GM19455 (cell line): ENCODE measurements at regions not wholly inside any gene's neighbourhood (a gene's known extent, or its start where the extent isn't known, plus 50 kb on each side); places are given as distances from the start of the nearest gene placed in this dataset.
"Not testable (repeated sequence)": the region's sequence is repeated elsewhere in the genome, so short reads cannot be mapped to it uniquely, and the experiment has no call there.

Experiments
- ATAC-seq: cut with Tn5 transposase; IDR thresholded peaks from one replicate; pipeline ENCODE4 v1.9.1; 2021; ENCODE audit not compliant: unreplicated experiment

GRCh38 chr4:148883891-148884290 is 441.7 kb upstream of the NR3C2 start:
- no peak for ATAC-seq

- no peak for ATAC-seq
Observed at GRCh38 chr4:148883435-148883834, 441.2 kb upstream of the NR3C2 start.

- ATAC-seq, result no peak
Observed at GRCh38 chr4:148881860-148882643, 439.8 kb upstream of the NR3C2 start.

GRCh38 chr4:148874331-148874730 is 432.1 kb upstream of the NR3C2 start:
- no peak for ATAC-seq

- no peak for ATAC-seq
Observed at GRCh38 chr4:148868191-148868590, 426.0 kb upstream of the NR3C2 start.

- ATAC-seq, result no peak
Observed at GRCh38 chr4:148866666-148867065, 424.5 kb upstream of the NR3C2 start.

GRCh38 chr4:148857973-148858534 is 415.8 kb upstream of the NR3C2 start:
- ATAC-seq, result no peak

- no peak for ATAC-seq
Observed at GRCh38 chr4:148857239-148857972, 415.2 kb upstream of the NR3C2 start.

- no peak for ATAC-seq
Observed at GRCh38 chr4:148854203-148854602, 412.0 kb upstream of the NR3C2 start.

GRCh38 chr4:148852092-148852699 is 410.0 kb upstream of the NR3C2 start:
- no peak for ATAC-seq

GRCh38 chr4:148850257-148850995 is 408.2 kb upstream of the NR3C2 start:
- no peak for ATAC-seq

GRCh38 chr4:148849581-148849980 is 407.4 kb upstream of the NR3C2 start:
- no peak for ATAC-seq

GRCh38 chr4:148847544-148848255 is 405.5 kb upstream of the NR3C2 start:
- ATAC-seq, result no peak

- no peak for ATAC-seq
Observed at GRCh38 chr4:148845609-148846008, 403.4 kb upstream of the NR3C2 start.

- no peak for ATAC-seq
Observed at GRCh38 chr4:148843625-148844024, 401.4 kb upstream of the NR3C2 start.

GRCh38 chr4:148842843-148843242 is 400.6 kb upstream of the NR3C2 start:
- ATAC-seq, result no peak

- not testable (repeated sequence) for ATAC-seq
Observed at GRCh38 chr4:148837571-148837970, 395.4 kb upstream of the NR3C2 start.

- ATAC-seq, result peak; percentile 58
Observed at GRCh38 chr4:148834804-148835631, 392.8 kb upstream of the NR3C2 start.

- no peak for ATAC-seq
Observed at GRCh38 chr4:148831945-148832344, 389.7 kb upstream of the NR3C2 start.
